IMR-90 (cell line): ENCODE measurements at regions not wholly inside any gene's neighbourhood (a gene's known extent, or its start where the extent isn't known, plus 50 kb on each side); places are given as distances from the start of the nearest gene placed in this dataset.

Source experiments
- ATAC-seq: fragments of 200-7000 bp; cut with Tn5 transposase; 2 replicates; pipeline ENCODE4 v1.9.1; 2020; ENCODE audit warnings: low read depth, mild to moderate bottlenecking, moderate library complexity
- BruUV-seq: library from RNA; stranded (reverse); fragments of 400-500 nt; replicated peaks from 2 replicates; lab custom pipeline; 2021; lab: Mats Ljungman, UMichigan
- CTCF ChIA-PET: fragments of 300-600 bp; formaldehyde crosslinking; extraction: SDS; loops from one replicate; lab custom pipeline; 2021; ENCODE audit warnings: antibody characterized with exemption; lab: Yijun Ruan, JAX
- POLR2A ChIA-PET: fragments of 300-600 bp; sonication (Branson Sonifier 250); formaldehyde crosslinking; loops from one replicate; lab custom pipeline; 2022; ENCODE audit warnings: antibody characterized with exemption; ENCODE audit not compliant: unreplicated experiment; lab: Charles Lee
- DNase-seq: peaks from one replicate; pipeline ENCODE4 v3.0.0; 2013
- H2AFZ ChIP-seq: replicated peaks from 2 replicates; pipeline ENCODE3; 2013; ENCODE audit warnings: low read length, mild to moderate bottlenecking; ENCODE audit not compliant: poor library complexity
- H2AK5ac ChIP-seq: 2 replicates; pipeline ENCODE4 v1.6.1; 2013; ENCODE audit warnings: low read depth, low read length, inconsistent platforms
- H2AK9ac ChIP-seq: replicated peaks from 2 replicates; pipeline ENCODE3; 2013; ENCODE audit warnings: mild to moderate bottlenecking, low read depth, low read length, moderate library complexity; ENCODE audit not compliant: poor library complexity
- H2BK120ac ChIP-seq: 2 replicates; pipeline ENCODE4 v1.6.1; 2013; ENCODE audit warnings: low read depth, low read length, inconsistent platforms
- H2BK15ac ChIP-seq: 3 replicates; pipeline ENCODE4 v1.6.1; 2013; ENCODE audit warnings: low read depth, low read length, inconsistent platforms
- H2BK20ac ChIP-seq: 2 replicates; pipeline ENCODE4 v1.6.1; 2013; ENCODE audit warnings: low read depth, mild to moderate bottlenecking, inconsistent platforms, low read length, moderate library complexity
- H2BK5ac ChIP-seq: 2 replicates; pipeline ENCODE4 v1.6.1; 2013; ENCODE audit warnings: mild to moderate bottlenecking, low read depth, low read length, inconsistent platforms; ENCODE audit not compliant: poor library complexity, severe bottlenecking
- H3K14ac ChIP-seq: replicated peaks from 2 replicates; pipeline ENCODE4 v1.6.1; 2013; ENCODE audit warnings: low read depth, low read length, inconsistent platforms
- H3K18ac ChIP-seq: 2 replicates; pipeline ENCODE4 v1.6.1; 2013; ENCODE audit warnings: low read depth, low read length, control low read depth
- H3K23ac ChIP-seq: 2 replicates; pipeline ENCODE4 v1.6.1; 2013; ENCODE audit warnings: low read depth, low read length, inconsistent platforms
- H3K27ac ChIP-seq: 2 replicates; pipeline ENCODE4 v1.5.1; 2013; ENCODE audit warnings: mild to moderate bottlenecking, control low read depth, low read length; ENCODE audit not compliant: insufficient read depth
- H3K27me3 ChIP-seq: 2 replicates; pipeline ENCODE4 v1.6.1; 2013; ENCODE audit warnings: low read length; ENCODE audit not compliant: control insufficient read depth, insufficient read depth
- H3K36me3 ChIP-seq: 2 replicates; pipeline ENCODE4 v1.6.1; 2013; ENCODE audit warnings: low read length, mixed read lengths; ENCODE audit not compliant: control insufficient read depth, insufficient read depth
- H3K4ac ChIP-seq: 2 replicates; pipeline ENCODE4 v1.6.1; 2013; ENCODE audit warnings: low read depth, low read length, inconsistent platforms
- H3K4me1 ChIP-seq: 2 replicates; pipeline ENCODE4 v1.6.1; 2013; ENCODE audit warnings: low read length, mixed read lengths; ENCODE audit not compliant: control insufficient read depth, insufficient read depth
- H3K4me2 ChIP-seq: 2 replicates; pipeline ENCODE4 v1.6.1; 2013; ENCODE audit warnings: low read depth, mild to moderate bottlenecking, control low read depth, low read length, moderate library complexity
- H3K4me3 ChIP-seq: 2 replicates; pipeline ENCODE4 v1.5.1; 2013; ENCODE audit warnings: low read depth, mild to moderate bottlenecking, control low read depth, low read length, moderate library complexity; ENCODE audit not compliant: insufficient read depth
- H3K56ac ChIP-seq: 2 replicates; pipeline ENCODE4 v1.6.1; 2013; ENCODE audit warnings: low read length, inconsistent platforms; ENCODE audit not compliant: insufficient read depth; ENCODE audit errors: extremely low read depth
- H3K79me1 ChIP-seq, 2 experiments: 2 replicates each; pipeline ENCODE4 v1.6.1; 2013; ENCODE audit warnings: low read length in 2 of 2, inconsistent platforms in 1 of 2, low read depth in 1 of 2
- H3K9ac ChIP-seq: 2 replicates; pipeline ENCODE4 v1.6.1; 2013; ENCODE audit warnings: low read depth, low read length, control low read depth
- H3K9me1 ChIP-seq: 2 replicates; pipeline ENCODE4 v1.6.1; 2013; ENCODE audit warnings: low read length, inconsistent platforms; ENCODE audit not compliant: insufficient read depth
- H3K9me3 ChIP-seq: 2 replicates; pipeline ENCODE4 v1.6.1; 2013; ENCODE audit warnings: low read length; ENCODE audit not compliant: control insufficient read depth, insufficient read depth
- H4K20me1 ChIP-seq: 2 replicates; pipeline ENCODE4 v1.6.1; 2013; ENCODE audit warnings: low read length, inconsistent platforms; ENCODE audit not compliant: insufficient read depth
- H4K5ac ChIP-seq: 2 replicates; pipeline ENCODE4 v1.6.1; 2013; ENCODE audit warnings: mild to moderate bottlenecking, low read depth, low read length, control low read depth
- H4K8ac ChIP-seq, 2 experiments: 2 replicates each; pipeline ENCODE4 v1.6.1; 2013; ENCODE audit warnings: low read depth in 2 of 2, low read length in 2 of 2, control low read depth in 1 of 2, inconsistent platforms in 1 of 2
- H4K91ac ChIP-seq: 2 replicates; pipeline ENCODE4 v1.6.1; 2013; ENCODE audit warnings: low read depth, low read length, inconsistent platforms; ENCODE audit not compliant: insufficient read depth
- BHLHE40 ChIP-seq: fragments of 150-350 bp; IDR thresholded peaks from 2 replicates; pipeline ENCODE4 v1.6.1; 2016; ENCODE audit warnings: mild to moderate bottlenecking, low read depth, low read length
- CEBPB ChIP-seq: IDR thresholded peaks from 2 replicates; pipeline ENCODE4 v1.6.1; 2012; ENCODE audit warnings: low read depth, low read length, improper control_type of control experiment
- CHD1 ChIP-seq: IDR thresholded peaks from 2 replicates; pipeline ENCODE4 v1.6.1; 2012; ENCODE audit warnings: low read depth, low read length, improper control_type of control experiment
- CTCF ChIP-seq: conservative IDR thresholded peaks from 2 replicates; pipeline ENCODE4 v1.5.1; 2012; ENCODE audit warnings: mild to moderate bottlenecking, low read depth, low read length, improper control_type of control experiment
- ELK1 ChIP-seq: fragments of 150-350 bp; IDR thresholded peaks from 2 replicates; pipeline ENCODE4 v1.6.1; 2016; ENCODE audit warnings: low read depth, mild to moderate bottlenecking, low read length, moderate library complexity, borderline replicate concordance
- FOS ChIP-seq: fragments of 150-350 bp; IDR thresholded peaks from 2 replicates; pipeline ENCODE4 v1.6.1; 2016; ENCODE audit warnings: low read depth, low read length
- MAFK ChIP-seq: IDR thresholded peaks from 2 replicates; pipeline ENCODE4 v1.6.1; 2012; ENCODE audit warnings: low read depth, low read length, improper control_type of control experiment
- MAZ ChIP-seq: IDR thresholded peaks from 2 replicates; pipeline ENCODE4 v1.6.1; 2012; ENCODE audit warnings: low read depth, mild to moderate bottlenecking, low read length, improper control_type of control experiment, moderate library complexity, borderline replicate concordance
- MXI1 ChIP-seq: IDR thresholded peaks from 2 replicates; pipeline ENCODE4 v1.6.1; 2012; ENCODE audit warnings: low read depth, mild to moderate bottlenecking, low read length, moderate library complexity, borderline replicate concordance
- NFE2L2 ChIP-seq: fragments of 150-350 bp; IDR thresholded peaks from 2 replicates; pipeline ENCODE4 v1.6.1; 2016; ENCODE audit warnings: low read depth, mild to moderate bottlenecking, low read length
- POLR2A ChIP-seq: IDR thresholded peaks from 2 replicates; pipeline ENCODE4 v1.6.1; 2012; ENCODE audit warnings: mild to moderate bottlenecking, low read depth, low read length
- RAD21 ChIP-seq: IDR thresholded peaks from 2 replicates; pipeline ENCODE4 v1.6.1; 2012; ENCODE audit warnings: low read length, improper control_type of control experiment
- RCOR1 ChIP-seq: IDR thresholded peaks from 2 replicates; pipeline ENCODE4 v1.6.1; 2012; ENCODE audit warnings: mild to moderate bottlenecking, low read length, improper control_type of control experiment; ENCODE audit not compliant: insufficient replicate concordance
- RFX5 ChIP-seq: IDR thresholded peaks from 2 replicates; pipeline ENCODE4 v1.8.0; 2012; ENCODE audit warnings: low read depth, mild to moderate bottlenecking, low read length, moderate library complexity
- SMC3 ChIP-seq: fragments of 150-350 bp; IDR thresholded peaks from 2 replicates; pipeline ENCODE4 v1.6.1; 2016; ENCODE audit warnings: low read depth, mild to moderate bottlenecking, antibody characterized with exemption, low read length, moderate library complexity
- USF2 ChIP-seq: fragments of 150-350 bp; IDR thresholded peaks from 2 replicates; pipeline ENCODE4 v1.6.1; 2017; ENCODE audit warnings: mild to moderate bottlenecking, antibody characterized with exemption, low read length, low read depth
- WGBS, 2 experiments: methylation state at CpG; one replicate each; pipeline versions ENCODE4 v1.1.5 to v1.1.7; 2013; ENCODE audit warnings: missing lambda C conversion rate in 2 of 2; ENCODE audit not compliant: insufficient read length in 1 of 2; ENCODE audit errors: extremely low coverage in 2 of 2; 5-methylcytosine and 5-hydroxymethylcytosine counted together
- dilution Hi-C: fragments of 300-500 bp; cut with HindIII; formaldehyde crosslinking; loops from one replicate; pipeline ENCODE4 v1.14.3; 2018; ENCODE audit warnings: low sequenced_read_pairs; ENCODE audit not compliant: unreplicated experiment
- in situ Hi-C: fragments of 300-500 bp; cut with MboI; formaldehyde crosslinking; loops from 3 replicates; pipeline ENCODE4 v1.14.3; 2019; ENCODE audit warnings: low sequenced_read_pairs, inconsistent platforms, mixed read lengths
- intact Hi-C: fragments of 100-400 bp; cut with micrococcal nuclease; formaldehyde crosslinking; loops from 2 replicates; pipeline ENCODE4 v1.10.0; 2022

- no peaks in the 10 kb centered on the region for H4K20me1 ChIP-seq
- no peak overlapping the region for H3K18ac ChIP-seq
- in situ Hi-C loops: no loop called here
- peaks cover 5% of the 10 kb centered on the region for H3K9me3 ChIP-seq
- no peak overlapping the region for H2AK9ac ChIP-seq
- H3K79me1 ChIP-seq: no peaks in the 10 kb centered on the region
- H3K56ac ChIP-seq: no peak overlapping the region
- no peak for ATAC-seq
- no peak overlapping the region for H4K5ac ChIP-seq
- H3K27me3 ChIP-seq: no peaks in the 10 kb centered on the region; the same call in 1 of the 2 replicates
- no peaks in the 10 kb centered on the region for H3K4me1 ChIP-seq
- no peak overlapping the region for H2AFZ ChIP-seq
- no peak overlapping the region for H2BK5ac ChIP-seq
- no peak overlapping the region for H3K4ac ChIP-seq
- 32% methylated on average over 2 of the region's 2 CpGs; no CpG with 5 or more reads in 1 of the 2 experiments for WGBS, 2 experiments
- H3K27ac ChIP-seq: no peak overlapping the region
- ChIA-PET CTCF (no interaction called here), POLR2A (no interaction called here)
- H3K36me3 ChIP-seq: no peaks in the 10 kb centered on the region
- no peak overlapping the region for H4K8ac ChIP-seq
- no peak overlapping the region for H2BK15ac ChIP-seq
- H2AK5ac ChIP-seq: no peak overlapping the region
- intact Hi-C loops: no loop called here
- no peak overlapping the region for H3K4me2 ChIP-seq
- no peak overlapping the region for H3K23ac ChIP-seq
- no peak overlapping the region for H2BK20ac ChIP-seq
- BruUV-seq: no TSS peak
- H3K4me3 ChIP-seq: no peak overlapping the region
- no peak overlapping the region for H2BK120ac ChIP-seq
- TF ChIP-seq RAD21 (no peak), CHD1 (no peak), FOS (no peak), NFE2L2 (no peak), RCOR1 (no peak), RFX5 (no peak), POLR2A (no peak), MXI1 (no peak), BHLHE40 (no peak), CEBPB (no peak), SMC3 (no peak), ELK1 (no peak), CTCF (no peak), MAZ (no peak), MAFK (no peak), USF2 (no peak)
- DNase-seq: no peak
- H3K9ac ChIP-seq: no peak overlapping the region
- no peaks in the 10 kb centered on the region for H3K9me1 ChIP-seq
- no peak overlapping the region for H4K91ac ChIP-seq
- dilution Hi-C loops: no loop called here
- H3K14ac ChIP-seq: no peak overlapping the region
Observed at GRCh38 chr11:109347304-109347703, 74.7 kb upstream of the C11orf87 start.
